ENCODE measurements at regions not wholly inside any gene's neighbourhood (a gene's known extent, or its start where the extent isn't known, plus 50 kb on each side); places are given as distances from the start of the nearest gene placed in this dataset.

DNA sequence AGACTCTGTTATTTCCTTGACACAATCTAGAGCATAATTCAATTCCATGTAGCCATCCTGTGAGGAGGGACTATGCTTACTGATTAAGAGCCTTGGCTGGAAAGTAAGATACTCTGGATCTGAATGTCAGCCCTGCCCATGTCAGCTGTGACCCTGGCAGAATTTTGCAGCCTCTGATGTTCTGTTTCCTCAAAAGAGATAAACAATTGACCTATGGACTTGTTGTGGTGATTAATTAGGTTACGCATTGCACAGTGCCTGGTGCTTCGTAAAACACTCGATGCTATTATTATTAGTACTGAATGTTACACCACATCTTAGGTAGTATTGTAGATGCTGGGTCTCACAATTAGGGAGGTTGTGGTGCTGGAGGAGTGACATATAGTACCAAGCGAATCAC lies 161.3 kb upstream of the MEIS2 start:
- DNase-seq: no peak

DNA sequence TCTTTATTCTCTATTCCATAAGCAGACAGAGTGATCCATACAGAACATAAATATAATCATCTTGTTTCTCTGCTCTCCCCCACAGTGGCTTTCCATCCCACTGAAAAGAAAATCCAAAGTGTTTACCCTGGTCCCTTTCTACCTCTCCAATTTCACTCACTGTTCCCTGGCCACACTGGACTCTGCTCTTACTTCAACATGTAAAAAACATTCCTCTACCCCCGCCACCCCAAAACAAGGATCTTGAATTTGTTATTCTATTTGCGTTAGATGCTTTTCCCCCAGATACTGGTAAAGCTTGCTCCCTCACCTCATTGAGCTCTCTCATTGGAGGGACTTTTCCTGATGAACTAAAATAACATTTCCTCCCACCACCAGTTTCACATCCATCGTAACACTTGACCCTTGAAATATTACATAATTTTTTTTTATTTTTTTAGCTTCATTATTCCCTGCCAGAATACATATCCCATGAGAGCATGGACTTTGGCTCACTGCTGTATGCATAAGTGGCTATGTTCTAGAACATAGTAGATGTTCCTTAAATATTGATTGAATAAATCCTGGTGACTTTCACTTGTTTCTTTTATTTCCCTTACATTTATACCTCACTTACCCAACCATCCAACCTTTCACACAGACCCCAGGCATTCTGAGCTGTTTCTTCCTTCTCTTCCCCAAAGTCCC lies 162.7 kb upstream of the MEIS2 start:
- DNase-seq: no peak

DNA sequence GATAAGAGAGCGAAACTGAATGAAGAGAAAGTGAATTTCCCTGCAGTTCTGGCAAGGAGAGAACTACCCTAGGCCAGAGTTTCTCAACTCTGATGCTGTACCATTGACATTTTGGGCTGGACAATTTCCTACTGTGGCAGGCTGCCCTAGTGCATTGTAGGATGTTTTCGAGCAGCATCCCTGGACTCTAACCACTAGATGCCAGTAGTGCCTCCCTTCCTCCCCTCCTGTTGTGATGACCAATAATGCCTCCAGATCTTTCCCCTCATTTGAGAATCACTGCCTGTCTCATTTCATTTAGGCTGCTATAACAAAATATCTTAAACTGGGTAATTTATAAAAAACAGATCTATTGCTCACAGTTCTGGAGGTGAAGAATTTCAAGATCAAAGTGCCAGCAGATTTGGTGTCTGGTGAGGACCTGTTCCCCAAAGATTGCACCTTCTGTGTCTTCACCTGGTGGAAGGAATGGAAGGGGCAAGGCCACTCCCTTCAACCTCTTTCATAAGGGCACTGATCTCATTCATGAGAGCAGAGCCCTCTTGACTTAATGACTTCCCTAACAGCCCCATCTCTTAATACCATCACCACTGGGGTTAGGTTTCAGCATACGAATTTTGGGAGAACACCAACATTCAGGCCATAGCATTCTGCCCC lies 188.9 kb upstream of the MEIS2 start:
- DNase-seq: peak; percentile 63

DNA sequence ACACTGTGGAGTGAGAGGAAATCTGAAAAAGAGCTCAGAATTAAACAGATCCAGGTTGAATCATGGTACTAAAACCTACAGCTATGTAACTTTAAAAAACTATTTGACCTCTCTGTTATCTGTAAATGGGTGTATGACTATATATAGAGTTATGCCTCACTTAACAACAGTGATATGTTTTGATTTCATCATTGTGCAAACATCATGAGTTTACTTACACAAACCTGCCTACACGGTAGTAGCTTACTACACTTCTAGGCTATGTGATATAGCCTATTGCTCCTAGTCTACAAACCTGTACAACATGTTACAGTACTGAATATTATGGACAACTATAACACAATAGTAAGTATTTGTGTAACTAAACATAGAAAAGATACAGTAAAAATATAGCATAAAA lies 191.6 kb upstream of the MEIS2 start:
- DNase-seq: no peak

DNA sequence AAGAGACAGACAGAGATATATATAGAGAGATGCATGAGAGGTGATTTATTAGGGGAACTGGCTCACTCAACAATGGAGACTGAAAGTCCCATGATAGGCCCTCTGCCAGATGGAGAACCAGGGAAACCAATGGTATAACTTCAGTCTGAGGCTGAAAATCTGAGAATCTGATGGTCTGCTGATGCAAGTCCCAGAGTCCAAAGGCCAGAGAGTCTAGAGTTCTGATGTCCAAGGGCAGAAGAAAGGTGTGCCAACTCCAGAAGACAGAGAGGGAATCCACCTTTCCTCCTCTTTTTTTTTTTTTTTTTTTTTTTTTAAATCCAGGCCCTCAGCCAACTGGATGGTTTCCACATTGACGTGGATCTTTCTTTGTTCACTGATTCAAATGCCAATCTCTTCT lies 197.9 kb upstream of the MEIS2 start:
- no peak for DNase-seq

DNA sequence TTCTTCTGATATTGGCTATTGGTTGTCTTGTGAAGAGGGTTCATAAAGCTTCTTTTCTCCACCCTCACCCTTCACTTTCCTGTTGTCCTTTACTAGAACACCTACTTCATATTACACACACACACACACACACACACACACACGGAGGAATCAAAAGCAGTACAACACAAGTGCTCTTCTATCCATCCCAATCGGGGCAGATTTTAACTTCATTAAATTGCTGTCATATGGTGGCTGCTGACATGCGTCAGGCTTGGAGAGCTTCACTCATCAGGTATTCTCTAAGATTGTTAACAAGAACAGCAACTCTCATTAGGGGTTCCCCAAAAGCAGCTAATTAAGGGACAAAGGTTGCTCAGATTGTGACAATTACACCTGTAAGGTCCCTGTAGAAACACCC lies 239.1 kb upstream of the MEIS2 start:
- DNase-seq: peak; percentile 55

DNA sequence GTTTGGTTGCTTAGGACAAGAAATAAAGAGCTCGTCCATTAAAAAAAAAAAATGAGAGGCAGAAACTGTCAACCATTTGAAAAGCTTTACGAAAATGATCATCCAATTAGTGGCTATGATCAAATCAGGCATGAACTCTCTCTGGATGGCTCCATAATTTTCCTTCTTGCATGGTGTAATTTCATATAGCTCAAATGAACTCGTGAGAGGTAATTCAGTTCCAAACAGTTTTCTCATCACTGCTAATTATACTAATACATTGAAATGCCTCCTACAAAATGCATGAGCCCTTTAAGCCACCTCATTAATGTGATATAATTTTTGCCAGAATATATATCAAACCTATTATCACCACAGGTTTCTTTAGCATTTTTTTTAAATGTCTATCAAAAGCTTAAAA lies 239.5 kb upstream of the MEIS2 start:
- peak; percentile 51 for DNase-seq

DNA sequence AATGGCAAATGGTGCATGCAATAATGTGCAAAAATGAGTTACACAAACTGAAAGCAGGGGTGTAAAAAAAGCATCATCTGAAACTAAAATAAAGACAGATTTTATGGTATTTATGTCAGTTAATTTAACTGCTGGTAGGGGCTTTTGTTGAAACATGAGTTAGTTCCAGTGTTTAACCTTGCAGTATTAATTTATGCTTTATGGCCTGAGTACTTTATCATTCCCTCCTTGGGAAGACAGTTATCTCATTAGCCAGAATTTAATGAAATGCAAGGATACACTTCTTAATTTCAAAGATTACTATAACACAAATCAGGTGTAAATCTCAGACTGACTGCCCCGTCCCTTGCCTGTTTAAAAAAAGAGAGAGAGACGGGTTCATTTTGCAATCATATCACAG lies 240.1 kb upstream of the MEIS2 start:
- DNase-seq: peak; percentile 11

DNA sequence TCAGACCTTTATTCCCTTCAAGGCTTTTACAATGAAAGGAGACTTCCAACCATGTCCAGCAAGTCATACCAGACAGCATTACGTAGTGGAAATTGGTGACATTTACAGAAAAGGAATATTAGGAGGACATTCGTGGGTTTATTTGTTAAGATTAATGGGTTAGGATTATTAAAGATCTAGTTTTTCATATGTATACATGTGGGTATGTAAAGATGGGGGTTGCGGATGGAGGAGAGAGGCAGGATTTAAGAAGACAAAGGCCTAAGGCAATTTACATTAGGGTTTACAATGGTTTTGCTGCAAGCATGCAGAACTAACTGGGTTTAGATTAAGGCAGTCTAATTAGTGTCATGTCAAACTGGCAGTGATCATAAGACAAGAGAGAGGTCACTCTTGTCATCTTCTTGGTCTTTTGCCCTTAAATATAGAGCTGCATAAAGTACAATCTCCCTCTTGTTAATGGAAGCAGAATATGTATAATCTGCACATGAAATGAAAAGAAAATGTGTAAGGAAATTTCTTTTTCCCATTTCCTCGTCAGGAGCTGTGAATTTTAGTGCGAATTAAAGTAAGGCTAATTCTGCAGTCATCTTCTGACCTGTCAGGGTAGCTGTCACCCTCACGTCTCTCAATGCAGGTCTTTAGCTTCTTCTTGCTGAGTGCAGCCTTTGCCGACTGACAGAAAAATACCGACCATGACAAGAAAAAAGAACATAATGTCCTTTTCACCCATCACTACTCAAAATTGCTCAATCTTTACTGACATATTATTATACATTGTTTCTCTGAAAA lies 258.9 kb upstream of the MEIS2 start:
- DNase-seq: peak; percentile 55

DNA sequence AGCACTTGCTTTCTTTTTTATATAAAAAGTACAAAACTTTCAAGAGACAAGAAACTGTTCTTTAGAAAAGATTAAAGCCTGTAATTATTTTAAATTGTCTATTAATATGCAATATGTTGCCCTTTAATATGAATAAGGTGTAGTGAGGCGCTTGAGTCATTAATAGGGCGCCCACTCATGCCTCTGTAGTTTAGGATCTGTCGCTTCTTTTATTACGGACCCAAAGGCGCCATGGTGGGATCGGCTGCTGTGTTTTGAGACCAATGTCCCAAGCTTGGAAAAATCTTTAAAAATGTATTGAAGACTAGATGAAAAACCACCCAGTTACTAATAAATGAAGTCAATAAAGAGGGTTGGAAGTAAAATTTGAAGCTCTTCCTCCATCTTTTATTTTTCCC lies 259.5 kb upstream of the MEIS2 start:
- DNase-seq: no peak

DNA sequence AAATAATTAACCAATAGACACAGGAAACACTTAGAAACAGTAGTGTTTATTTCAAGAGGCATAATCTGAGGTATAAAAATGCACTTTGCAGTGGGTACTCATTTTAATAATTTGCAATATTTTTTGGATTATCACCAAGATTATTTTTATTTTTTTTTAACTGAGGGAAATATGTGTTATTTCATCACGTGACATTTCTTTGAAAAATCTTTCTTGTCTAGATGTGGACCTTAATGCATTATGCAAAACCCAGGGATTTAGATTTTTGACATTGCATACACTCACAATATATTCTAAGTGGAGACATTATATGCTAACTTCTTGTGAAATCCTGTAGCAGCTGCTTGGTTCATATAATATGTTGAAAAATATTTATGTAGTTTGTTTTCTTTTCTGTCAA lies 260.4 kb upstream of the MEIS2 start:
- no peak for DNase-seq

DNA sequence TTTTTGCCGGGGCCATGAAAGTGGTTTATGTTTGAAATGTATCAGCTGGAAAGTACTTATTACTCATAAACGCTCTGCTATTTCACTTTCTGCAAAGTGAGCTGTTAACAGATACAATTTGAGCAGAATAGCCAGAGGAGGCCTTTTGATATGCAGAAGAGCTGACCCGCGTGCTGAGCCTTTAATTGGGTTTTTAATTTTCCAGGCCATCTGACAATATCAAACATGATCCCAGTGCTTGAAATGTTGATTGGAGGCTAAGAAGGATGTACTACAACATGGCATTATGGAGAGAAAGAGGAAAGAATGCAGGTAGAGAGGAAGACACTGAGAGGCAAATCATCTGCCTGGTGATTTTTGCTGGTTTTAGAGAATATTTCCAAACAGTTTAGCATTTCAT lies 261.3 kb upstream of the MEIS2 start:
- peak; percentile 72 for DNase-seq

DNA sequence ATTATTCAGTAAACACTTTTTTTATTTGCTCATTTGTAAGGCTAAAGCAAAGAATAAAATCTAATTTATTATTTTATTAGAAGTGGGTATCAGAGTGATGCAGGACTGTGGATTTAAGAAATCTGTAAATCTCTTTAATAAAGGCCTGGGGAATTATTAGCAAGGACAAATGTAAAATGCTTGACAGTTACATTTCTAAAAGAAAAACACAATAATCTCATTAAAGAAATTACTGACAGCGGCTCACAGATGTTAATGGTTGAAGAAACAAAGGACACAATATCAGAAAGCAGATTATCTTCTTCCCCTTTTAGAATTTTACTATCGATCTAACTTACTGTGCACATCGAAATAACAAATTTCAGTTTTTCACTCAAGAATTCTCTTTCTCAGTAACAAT lies 262.1 kb upstream of the MEIS2 start:
- peak; percentile 75 for DNase-seq

DNA sequence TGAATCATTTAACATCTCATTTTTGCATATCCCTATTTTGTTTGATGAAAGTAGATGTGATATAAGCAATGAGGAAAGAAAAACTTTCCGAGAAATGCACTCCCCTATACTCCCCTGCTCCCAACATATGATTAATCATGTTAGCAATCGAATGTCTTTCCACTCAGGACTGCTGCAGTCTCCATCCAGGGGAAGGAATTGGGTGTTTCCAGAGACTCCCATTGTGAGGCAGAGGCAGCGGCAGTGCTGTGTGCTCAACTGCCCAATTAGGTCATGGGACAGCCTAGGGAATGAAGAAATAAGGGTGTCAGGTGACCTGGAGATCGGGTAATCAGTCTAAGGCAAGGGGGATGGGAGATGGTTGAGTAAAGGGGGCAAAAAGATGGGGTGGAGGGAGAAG lies 268.6 kb upstream of the MEIS2 start:
- no peak for DNase-seq

DNA sequence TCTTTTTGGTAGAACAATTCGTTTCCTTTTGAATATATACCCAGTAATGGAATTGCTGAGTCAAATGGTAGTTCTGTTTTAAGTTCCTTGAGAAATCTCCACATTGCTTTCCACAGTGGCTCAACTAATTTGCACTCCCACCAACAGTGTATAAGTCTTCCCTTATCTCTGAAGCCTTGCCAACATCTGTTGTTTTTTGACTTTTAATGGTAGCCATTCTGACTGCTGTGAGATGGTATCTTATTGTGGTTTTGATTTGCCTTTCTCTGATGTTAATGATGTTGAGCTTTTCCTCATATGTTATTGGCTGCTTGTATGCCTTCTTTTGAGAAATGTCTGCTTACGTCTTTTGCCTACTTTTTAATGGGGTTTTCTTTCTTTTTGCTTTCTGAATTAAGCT lies 270.6 kb upstream of the MEIS2 start:
- DNase-seq: no peak

DNA sequence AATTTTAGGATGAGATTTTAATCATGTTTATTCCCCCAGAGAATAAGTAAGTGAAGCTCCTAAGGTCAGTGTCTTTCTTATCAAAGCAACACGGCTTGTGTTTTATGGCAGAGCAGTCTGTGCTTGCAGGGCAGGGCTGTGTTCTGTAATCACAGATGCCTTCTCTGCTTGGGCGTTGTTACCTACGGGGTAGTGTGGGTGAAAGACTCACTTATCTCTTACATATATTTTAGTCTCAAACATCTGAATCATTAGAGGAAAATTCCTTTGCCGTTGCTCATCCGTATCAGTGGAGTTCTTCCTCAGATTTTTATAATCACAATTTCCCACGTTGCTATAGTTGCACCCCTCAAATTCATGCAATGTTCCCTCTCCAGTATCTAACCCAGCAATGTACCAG lies 271.7 kb upstream of the MEIS2 start:
- no peak for DNase-seq

DNA sequence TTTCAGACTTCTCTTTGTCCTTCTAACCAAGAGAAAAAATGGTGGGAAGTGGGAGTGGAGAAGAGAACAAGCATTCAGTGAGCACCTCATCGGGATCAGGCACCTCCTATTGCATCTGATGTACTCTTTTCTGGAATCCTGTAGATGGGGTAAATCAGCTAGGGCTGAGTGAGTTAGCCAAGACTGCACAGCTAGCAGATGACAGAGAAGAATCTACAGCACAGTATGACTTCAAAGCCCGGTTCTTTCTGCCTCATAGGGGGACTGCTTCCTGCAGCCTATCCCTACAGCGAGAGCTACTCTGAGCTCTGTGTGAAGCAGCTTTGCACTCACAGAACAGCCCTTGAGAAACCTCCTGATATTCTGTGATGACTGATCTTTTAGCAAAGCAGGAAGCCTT lies 275.2 kb upstream of the MEIS2 start:
- no peak for DNase-seq

DNA sequence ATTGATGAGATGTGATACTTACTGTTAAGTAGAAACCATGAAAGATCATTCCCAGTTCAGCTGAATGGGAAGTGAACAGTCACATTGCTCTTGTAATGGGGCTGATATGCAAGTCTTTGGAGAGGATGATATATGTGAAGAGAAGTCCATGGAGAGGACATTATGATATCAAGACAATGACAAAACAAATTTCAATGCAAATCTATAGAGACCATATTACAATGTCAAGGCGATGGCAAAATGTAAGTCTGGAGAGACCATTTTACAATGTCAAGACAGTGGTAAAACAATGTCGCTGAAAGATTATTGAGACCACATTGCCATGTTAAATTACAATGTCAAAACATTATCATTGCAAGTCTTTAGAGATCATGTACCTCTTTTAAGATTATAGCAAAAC lies 277.1 kb upstream of the MEIS2 start:
- no peak for DNase-seq

DNA sequence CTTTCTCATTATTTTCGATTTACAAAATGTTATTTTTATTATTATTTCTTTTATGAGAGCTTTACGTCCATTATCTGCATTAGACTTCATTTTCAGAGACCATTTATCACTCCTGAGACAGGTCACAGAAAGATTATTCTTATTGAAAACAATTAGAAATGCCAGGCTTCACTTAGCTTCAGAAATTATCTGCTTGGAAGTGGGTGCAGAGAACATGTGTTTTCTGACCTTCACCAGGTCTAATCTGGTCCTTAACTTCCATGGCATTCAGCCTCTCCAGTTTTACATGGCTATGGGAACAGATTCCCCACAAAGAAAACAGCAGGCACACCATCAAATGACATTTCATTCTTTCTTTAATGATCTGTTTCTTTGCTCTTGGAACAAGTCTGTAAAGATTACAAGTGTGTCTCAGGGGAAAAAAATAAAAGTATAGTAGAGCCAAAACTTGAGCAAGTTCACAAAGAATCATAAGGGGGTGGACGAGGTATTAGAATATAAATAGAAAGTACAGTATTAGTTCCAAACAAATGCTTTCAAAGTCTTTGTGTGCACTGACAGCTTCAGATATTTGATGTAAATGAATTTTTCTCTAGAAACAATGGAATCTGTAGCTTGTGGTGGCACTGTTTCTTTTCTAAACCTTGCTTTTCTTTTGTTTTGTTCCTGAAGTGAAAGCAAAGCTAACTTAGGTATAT lies 294.2 kb upstream of the MEIS2 start:
- no peak for DNase-seq

DNA sequence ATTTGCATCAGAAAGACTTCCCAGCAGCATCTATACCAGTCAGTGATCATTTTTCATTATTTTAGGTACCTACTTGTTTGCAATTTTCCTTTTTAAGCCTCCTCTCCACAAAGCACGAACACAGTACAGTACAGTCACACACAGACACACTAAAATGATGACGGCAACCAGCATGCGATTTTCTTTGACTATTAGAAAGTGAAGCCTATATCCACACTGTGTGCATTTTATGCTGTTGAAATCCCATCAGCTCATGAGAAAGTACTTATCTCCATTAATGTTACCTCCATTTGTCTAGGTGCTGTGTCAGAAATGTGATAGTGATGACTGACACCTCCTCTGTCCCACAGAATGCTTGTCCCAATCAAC lies 294.7 kb upstream of the MEIS2 start:
- DNase-seq: no peak

DNA sequence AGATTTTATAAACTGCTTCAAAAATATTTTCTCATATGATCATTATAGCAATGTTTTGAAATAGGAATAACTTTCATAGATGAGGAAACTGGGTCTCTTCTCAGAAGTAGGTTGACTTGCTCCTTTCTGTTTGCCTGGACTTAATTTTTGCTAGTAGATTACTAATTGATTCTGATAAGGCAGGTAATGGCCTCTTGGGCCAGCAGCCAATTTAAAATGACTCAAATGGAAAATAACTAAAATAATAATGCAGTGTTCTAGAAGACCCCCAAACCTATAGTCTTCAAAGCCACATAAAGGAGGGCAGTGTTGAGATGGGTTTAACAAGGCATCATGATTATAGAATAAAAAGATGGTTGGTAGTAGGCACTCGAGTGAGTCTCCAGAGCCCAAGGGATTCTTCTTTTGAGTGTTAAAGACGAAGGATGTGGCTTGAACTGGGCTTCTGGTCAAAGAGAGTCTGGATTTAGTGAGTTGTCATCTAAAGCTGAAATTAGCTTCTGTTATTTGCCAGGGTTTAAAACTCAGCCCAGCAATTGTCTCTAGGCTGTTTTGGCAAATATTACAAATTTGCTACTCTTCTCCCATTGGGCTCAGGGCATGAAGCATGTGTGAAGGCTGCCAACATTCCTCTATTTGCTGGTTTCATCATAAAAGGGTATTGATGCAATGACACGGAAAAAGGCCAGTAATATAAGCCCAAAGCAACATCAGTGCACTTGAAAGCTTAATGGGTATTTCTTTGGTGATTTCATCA lies 297.1 kb upstream of the MEIS2 start:
- no peak for DNase-seq

DNA sequence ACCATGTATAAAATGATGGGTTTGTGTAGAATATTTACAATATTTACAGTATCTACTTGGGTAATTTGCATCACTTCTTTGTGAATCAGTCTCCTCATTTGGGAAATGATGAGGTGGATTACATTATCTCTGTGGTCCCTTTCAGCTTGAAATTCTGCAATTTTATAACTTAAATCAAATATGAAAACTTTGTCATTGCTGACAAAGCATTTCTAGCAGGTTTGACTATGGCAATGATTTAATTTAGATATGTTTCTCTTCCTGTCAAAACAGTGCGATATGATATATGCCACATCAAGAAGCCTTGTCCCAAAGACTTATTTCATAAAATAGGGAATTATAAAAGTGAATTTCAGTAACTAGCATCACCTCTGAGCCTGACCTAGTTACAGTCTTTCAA lies 315.8 kb upstream of the MEIS2 start:
- no peak for DNase-seq

DNA sequence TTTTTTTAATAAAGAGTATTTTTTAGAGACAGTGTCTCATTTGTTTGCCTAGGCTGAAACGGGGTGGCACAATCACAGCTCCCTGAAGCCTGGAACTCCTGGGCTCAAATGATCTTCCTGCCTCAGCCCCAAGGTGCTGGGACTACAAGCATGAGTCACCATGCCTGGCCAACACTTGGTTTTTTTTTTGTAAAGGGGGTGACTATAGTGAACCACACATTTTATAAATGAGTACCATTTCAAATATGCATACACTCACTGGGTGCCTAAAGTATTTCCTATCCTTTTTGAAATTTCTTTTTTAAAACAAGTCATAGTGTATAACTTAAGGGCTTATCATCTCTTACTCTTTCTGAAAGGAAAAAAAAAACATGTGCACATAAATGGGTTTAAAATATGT lies 325.2 kb upstream of the MEIS2 start:
- no peak for DNase-seq

Measured in NCI-H82 (cell line).